Esophagus muscularis mucosa (tissue), 4 donors: ENCODE measurements at regions not wholly inside any gene's neighbourhood (a gene's known extent, or its start where the extent isn't known, plus 50 kb on each side); places are given as distances from the start of the nearest gene placed in this dataset.

Experiments
- DNase-seq: peaks from one replicate; pipeline ENCODE4 v3.0.0-alpha.2; 2017; ENCODE audit errors: extremely low spot score
- H3K27ac ChIP-seq, 4 donors: fragments of 200-600 bp; sonication (generic); replicated peaks in 1 of 4; 1 replicate in 3 of 4; 2 replicates in 1 of 4; pipeline ENCODE4 v1.5.1; 2016 to 2019; ENCODE audit warnings: mild to moderate bottlenecking in 1 of 4
- H3K27me3 ChIP-seq, 4 donors: fragments of 200-600 bp; sonication (generic); one replicate each; pipeline versions ENCODE4 v1.5.1 to v1.6.0; 2016 to 2019
- H3K36me3 ChIP-seq, 4 donors: fragments of 200-600 bp; sonication (generic); one replicate each; pipeline ENCODE4 v1.5.1; 2016 to 2019
- H3K4me1 ChIP-seq, 4 donors: fragments of 200-600 bp; sonication (generic); one replicate each; pipeline ENCODE4 v1.5.1; 2016 to 2019
- H3K4me3 ChIP-seq, 4 donors: fragments of 200-600 bp; sonication (generic); 1 replicate in 2 of 4; 2 replicates in 2 of 4; pipeline ENCODE4 v1.5.1; 2016 to 2019; ENCODE audit warnings: mild to moderate bottlenecking in 4 of 4, moderate library complexity in 1 of 4
- H3K9me3 ChIP-seq, 4 donors: fragments of 200-600 bp; sonication (generic); 1 replicate in 3 of 4; 2 replicates in 1 of 4; pipeline ENCODE4 v1.5.1; 2016 to 2019
- CTCF ChIP-seq, 3 experiments: fragments of 200-600 bp in 2 of 3; fragments of 450-650 bp in 1 of 3; sonication (generic) in 2 of 3; IDR thresholded peaks; one replicate each; pipeline ENCODE4 v1.5.1; 2017 to 2019; ENCODE audit warnings: antibody characterized with exemption in 3 of 3, mild to moderate bottlenecking in 2 of 3, moderate library complexity in 1 of 3
- EP300 ChIP-seq: sonication (generic); formaldehyde crosslinking; IDR thresholded peaks from one replicate; pipeline ENCODE4 v1.6.1; 2017; ENCODE audit warnings: antibody characterized with exemption
- POLR2A ChIP-seq: fragments of 450-650 bp; IDR thresholded peaks from one replicate; pipeline ENCODE4 v1.6.1; 2017; ENCODE audit warnings: antibody characterized with exemption, moderate library complexity, mild to moderate bottlenecking, low read depth
- POLR2AphosphoS5 ChIP-seq, 2 donors: sonication (generic); formaldehyde crosslinking; IDR thresholded peaks; one replicate each; pipeline ENCODE4 v1.6.1; 2017; ENCODE audit warnings: antibody characterized with exemption in 2 of 2
- WGBS: methylation state at CpG from one replicate; pipeline ENCODE4 v1.1.5; 2018; 5-methylcytosine and 5-hydroxymethylcytosine counted together
- intact Hi-C: fragments of 100-400 bp; cut with DNase I; formaldehyde crosslinking; loops from one replicate; pipeline ENCODE4 v1.15.1; 2023

DNA sequence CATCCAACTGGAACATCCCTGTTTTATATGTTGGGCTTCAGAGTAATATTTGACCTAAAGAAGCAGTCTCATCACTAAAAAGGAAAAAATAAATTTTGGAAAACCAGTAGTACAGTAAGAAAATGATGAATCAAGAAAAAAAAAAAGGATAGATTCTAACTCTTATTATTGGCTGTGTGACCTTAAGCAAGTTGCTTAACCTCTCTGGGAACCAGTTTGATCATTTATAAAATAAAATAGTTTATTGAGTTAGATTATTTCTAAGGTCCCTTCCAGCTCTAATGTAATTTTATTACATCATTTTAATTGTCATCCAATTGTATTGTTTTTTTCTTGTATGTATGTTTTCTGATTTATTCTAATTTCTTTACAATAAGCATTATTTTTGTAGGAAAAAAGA lies 127.0 kb downstream of the PRELID2 start:
- Histone ChIP-seq H3K36me3 (peaks cover 0 to 5% (median 0%) of the 10 kb centered on the region in 4 donors), H3K27ac (no peak overlapping the region), H3K4me3 (no peak overlapping the region), H3K9me3 (no peaks in the 10 kb centered on the region), H3K27me3 (no peaks in the 10 kb centered on the region), H3K4me1 (no peaks in the 10 kb centered on the region)
- intact Hi-C loops, result no loop called here
- TF ChIP-seq POLR2AphosphoS5 (IDR thresholded peaks at IDR 0.05), result no peak
- TF ChIP-seq CTCF (IDR thresholded peaks at IDR 0.05), result no peak
- TF ChIP-seq EP300, result no peak
- no peak for TF ChIP-seq POLR2A
- DNase-seq, result no peak

- peaks cover 0 to 5% (median 0%) of the 10 kb centered on the region in 4 donors for H3K36me3 ChIP-seq
- TF ChIP-seq POLR2AphosphoS5 (IDR thresholded peaks at IDR 0.05) (no peak), EP300 (no peak), POLR2A (no peak), CTCF (IDR thresholded peaks at IDR 0.05) (no peak)
- intact Hi-C loops, result no loop called here
- H3K4me3 ChIP-seq, result no peak overlapping the region
- H3K27me3 ChIP-seq, result no peaks in the 10 kb centered on the region
- DNase-seq, result no peak
- H3K4me1 ChIP-seq, result no peaks in the 10 kb centered on the region
- 95% methylated on average over 3 of the region's 3 CpGs for WGBS
- H3K9me3 ChIP-seq, result no peaks in the 10 kb centered on the region
- H3K27ac ChIP-seq, result no peak overlapping the region
These were observed 130.4 kb downstream of the PRELID2 start for GRCh38 chr5:145704724-145705123.

DNA sequence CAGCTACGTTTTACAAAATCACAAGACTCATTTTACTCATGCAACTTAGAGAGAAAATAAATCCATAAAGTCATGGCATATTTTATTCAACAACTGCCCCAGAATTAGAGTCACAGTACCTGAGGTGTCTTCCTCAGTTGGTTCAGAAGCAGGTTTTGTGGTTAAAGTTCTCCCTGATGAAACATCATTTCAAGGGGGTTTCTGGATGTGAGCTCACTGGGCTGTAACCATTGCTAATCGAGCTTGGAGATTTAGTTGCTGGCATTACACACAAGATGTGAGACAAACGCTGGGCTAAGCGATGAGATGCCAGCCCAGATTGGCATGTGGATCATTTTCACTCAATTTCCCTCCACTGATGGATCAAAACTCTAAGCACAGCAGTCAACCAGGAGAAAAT lies 131.3 kb downstream of the PRELID2 start:
- H3K27ac ChIP-seq, result no peak overlapping the region
- H3K4me1 ChIP-seq, result no peaks in the 10 kb centered on the region
- no peaks in the 10 kb centered on the region for H3K27me3 ChIP-seq
- DNase-seq, result no peak
- no peak for TF ChIP-seq EP300
- TF ChIP-seq POLR2A, result no peak
- no peak for TF ChIP-seq CTCF (IDR thresholded peaks at IDR 0.05)
- no peak for TF ChIP-seq POLR2AphosphoS5 (IDR thresholded peaks at IDR 0.05)
- H3K9me3 ChIP-seq, result no peaks in the 10 kb centered on the region
- intact Hi-C loops, result no loop called here
- peaks cover 0 to 5% (median 0%) of the 10 kb centered on the region in 4 donors for H3K36me3 ChIP-seq
- H3K4me3 ChIP-seq, result no peak overlapping the region
- WGBS, result 87% methylated on average over 4 of the region's 4 CpGs

- H3K4me3 ChIP-seq, result no peak overlapping the region
- WGBS, result 90% methylated on average over 3 of the region's 3 CpGs
- H3K27me3 ChIP-seq, result no peaks in the 10 kb centered on the region
- no peaks in the 10 kb centered on the region for H3K9me3 ChIP-seq
- no peaks in the 10 kb centered on the region for H3K4me1 ChIP-seq
- no peak overlapping the region for H3K27ac ChIP-seq
- TF ChIP-seq POLR2AphosphoS5 (IDR thresholded peaks at IDR 0.05) (no peak), CTCF (IDR thresholded peaks at IDR 0.05) (no peak), EP300 (no peak), POLR2A (no peak)
- H3K36me3 ChIP-seq, result peaks cover 0 to 5% (median 0%) of the 10 kb centered on the region in 4 donors
- intact Hi-C loops, result no loop called here
- DNase-seq, result no peak
These were observed 133.7 kb downstream of the PRELID2 start for GRCh38 chr5:145701404-145701803.

GRCh38 chr5:145699846-145700245 lies 135.3 kb downstream of the PRELID2 start:
- Histone ChIP-seq H3K36me3 (peaks cover 0 to 5% (median 0%) of the 10 kb centered on the region in 4 donors), H3K27me3 (no peaks in the 10 kb centered on the region), H3K4me3 (no peak overlapping the region), H3K9me3 (no peaks in the 10 kb centered on the region), H3K4me1 (no peaks in the 10 kb centered on the region), H3K27ac (no peak overlapping the region)
- intact Hi-C loops, result loop anchor here (10.0 kb wide), 1 partner anchor 355 kb away; no protein-coding TSS in a partner anchor
- no peak for TF ChIP-seq POLR2A
- TF ChIP-seq CTCF (IDR thresholded peaks at IDR 0.05), result no peak
- no peak for TF ChIP-seq EP300
- no peak for TF ChIP-seq POLR2AphosphoS5 (IDR thresholded peaks at IDR 0.05)
- DNase-seq, result no peak
- 89% methylated on average over 2 of the region's 2 CpGs for WGBS
